Testis (tissue), 2 donors: ENCODE measurements at regions not wholly inside any gene's neighbourhood (a gene's known extent, or its start where the extent isn't known, plus 50 kb on each side); places are given as distances from the start of the nearest gene placed in this dataset.
A peak's percentile ranks its signal among the peaks of the same experiment; 100 is the strongest.

ENCODE experiments used
- DNase-seq: peaks from one replicate; pipeline ENCODE4 v3.0.0-alpha.2; 2019
- H3K27ac ChIP-seq, 2 donors: fragments of 200-600 bp; sonication (generic); one replicate each; pipeline ENCODE4 v1.5.1; 2019
- H3K27me3 ChIP-seq: fragments of 200-600 bp; sonication (generic); one replicate; pipeline ENCODE4 v1.5.1; 2019
- H3K36me3 ChIP-seq: fragments of 200-600 bp; sonication (generic); one replicate; pipeline ENCODE4 v1.5.1; 2017; ENCODE audit warnings: low read depth; ENCODE audit errors: missing control alignments
- H3K4me1 ChIP-seq: fragments of 200-600 bp; sonication (generic); one replicate; pipeline ENCODE4 v1.5.1; 2019
- H3K4me3 ChIP-seq, 2 donors: fragments of 200-600 bp; sonication (generic); one replicate each; pipeline ENCODE4 v1.5.1; 2017 to 2019
- H3K9me3 ChIP-seq: fragments of 200-600 bp; sonication (generic); one replicate; pipeline ENCODE4 v1.5.1; 2017
- POLR2A ChIP-seq: fragments of 450-650 bp; IDR thresholded peaks from one replicate; pipeline ENCODE4 v1.6.1; 2017; ENCODE audit warnings: antibody characterized with exemption, mild to moderate bottlenecking, moderate library complexity
- WGBS, 2 donors: methylation state at CpG; one replicate each; pipeline ENCODE4 v1.1.5; 2018; 5-methylcytosine and 5-hydroxymethylcytosine counted together
- intact Hi-C: fragments of 100-400 bp; cut with DNase I; formaldehyde crosslinking; loops from one replicate; pipeline ENCODE4 v1.15.1; 2023; ENCODE audit warnings: low total_unique reads
- TF ChIP-seq, protein P1 (sequence below), 3 experiments: fragments of 450-650 bp in 2 of 3; fragments of 200-600 bp in 1 of 3; sonication (generic) in 1 of 3; IDR thresholded peaks; one replicate each; pipeline ENCODE4 v1.5.1; 2016 to 2019; ENCODE audit warnings: antibody characterized with exemption in 3 of 3, mild to moderate bottlenecking in 2 of 3, moderate library complexity in 1 of 3

GRCh38 chr9:13388157-13388556 is 108.7 kb upstream of the MPDZ start:
- intact Hi-C loops: no loop called here
- 55 to 74% methylated on average over 1 of the region's 1 CpG for WGBS, 2 donors
- Histone ChIP-seq H3K36me3 (no peaks in the 10 kb centered on the region), H3K27ac (no peak overlapping the region), H3K27me3 (no peaks in the 10 kb centered on the region), H3K4me1 (no peaks in the 10 kb centered on the region), H3K9me3 (no peaks in the 10 kb centered on the region), H3K4me3 (no peak overlapping the region)
- DNase-seq: no peak
- TF ChIP-seq POLR2A: no peak
- TF ChIP-seq, protein P1, sequence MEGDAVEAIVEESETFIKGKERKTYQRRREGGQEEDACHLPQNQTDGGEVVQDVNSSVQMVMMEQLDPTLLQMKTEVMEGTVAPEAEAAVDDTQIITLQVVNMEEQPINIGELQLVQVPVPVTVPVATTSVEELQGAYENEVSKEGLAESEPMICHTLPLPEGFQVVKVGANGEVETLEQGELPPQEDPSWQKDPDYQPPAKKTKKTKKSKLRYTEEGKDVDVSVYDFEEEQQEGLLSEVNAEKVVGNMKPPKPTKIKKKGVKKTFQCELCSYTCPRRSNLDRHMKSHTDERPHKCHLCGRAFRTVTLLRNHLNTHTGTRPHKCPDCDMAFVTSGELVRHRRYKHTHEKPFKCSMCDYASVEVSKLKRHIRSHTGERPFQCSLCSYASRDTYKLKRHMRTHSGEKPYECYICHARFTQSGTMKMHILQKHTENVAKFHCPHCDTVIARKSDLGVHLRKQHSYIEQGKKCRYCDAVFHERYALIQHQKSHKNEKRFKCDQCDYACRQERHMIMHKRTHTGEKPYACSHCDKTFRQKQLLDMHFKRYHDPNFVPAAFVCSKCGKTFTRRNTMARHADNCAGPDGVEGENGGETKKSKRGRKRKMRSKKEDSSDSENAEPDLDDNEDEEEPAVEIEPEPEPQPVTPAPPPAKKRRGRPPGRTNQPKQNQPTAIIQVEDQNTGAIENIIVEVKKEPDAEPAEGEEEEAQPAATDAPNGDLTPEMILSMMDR (IDR thresholded peaks at IDR 0.05): no peak

- H3K9me3 ChIP-seq: no peaks in the 10 kb centered on the region
- no peaks in the 10 kb centered on the region for H3K27me3 ChIP-seq
- intact Hi-C loops: no loop called here
- DNase-seq: no peak
- H3K4me1 ChIP-seq: no peaks in the 10 kb centered on the region
- no peaks in the 10 kb centered on the region for H3K36me3 ChIP-seq
- no peak overlapping the region for H3K27ac ChIP-seq
- WGBS, 2 donors: 60 to 67% methylated on average over 3 of the region's 3 CpGs
- no peak overlapping the region for H3K4me3 ChIP-seq
- TF ChIP-seq, protein P1 (IDR thresholded peaks at IDR 0.05): no peak
These were observed 108.2 kb upstream of the MPDZ start for GRCh38 chr9:13387734-13388067.

GRCh38 chr9:13386935-13387733 is 107.6 kb upstream of the MPDZ start:
- Histone ChIP-seq H3K27me3 (no peaks in the 10 kb centered on the region), H3K4me1 (no peaks in the 10 kb centered on the region), H3K27ac (peak overlapping the region in 1 of 2 donors; percentile 36), H3K4me3 (no peak overlapping the region), H3K36me3 (no peaks in the 10 kb centered on the region), H3K9me3 (no peaks in the 10 kb centered on the region)
- intact Hi-C loops: no loop called here
- 56 to 65% methylated on average over 4 of the region's 4 CpGs for WGBS, 2 donors
- no peak for TF ChIP-seq POLR2A
- TF ChIP-seq, protein P1 (IDR thresholded peaks at IDR 0.05): no peak
- peak; percentile 26 for DNase-seq

DNA sequence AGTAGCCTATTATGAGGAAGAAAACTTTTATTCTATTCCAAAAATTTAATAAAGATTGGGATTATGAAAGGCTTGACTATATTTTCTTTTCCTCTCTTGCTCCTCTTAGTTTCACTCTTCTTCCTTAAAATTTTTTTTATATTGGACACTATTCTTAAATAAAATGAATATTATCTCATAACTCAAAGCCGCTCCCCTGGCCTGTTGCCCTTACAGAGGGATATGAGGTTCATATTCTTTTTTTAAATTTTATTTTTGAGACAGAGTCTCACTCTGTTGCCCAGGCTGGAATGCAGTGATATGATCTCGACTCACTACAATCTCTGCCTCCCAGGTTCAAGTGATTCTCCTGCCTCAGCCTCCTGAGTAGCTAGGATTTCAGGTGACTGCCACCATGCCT is 106.8 kb upstream of the MPDZ start:
- intact Hi-C loops: no loop called here
- 86 to 87% methylated on average over 2 of the region's 2 CpGs for WGBS, 2 donors
- TF ChIP-seq, protein P1 (IDR thresholded peaks at IDR 0.05): no peak
- no peak for TF ChIP-seq POLR2A
- Histone ChIP-seq H3K9me3 (no peaks in the 10 kb centered on the region), H3K27ac (no peak overlapping the region), H3K27me3 (no peaks in the 10 kb centered on the region), H3K4me3 (no peak overlapping the region), H3K36me3 (no peaks in the 10 kb centered on the region), H3K4me1 (no peaks in the 10 kb centered on the region)
- DNase-seq: no peak

DNA sequence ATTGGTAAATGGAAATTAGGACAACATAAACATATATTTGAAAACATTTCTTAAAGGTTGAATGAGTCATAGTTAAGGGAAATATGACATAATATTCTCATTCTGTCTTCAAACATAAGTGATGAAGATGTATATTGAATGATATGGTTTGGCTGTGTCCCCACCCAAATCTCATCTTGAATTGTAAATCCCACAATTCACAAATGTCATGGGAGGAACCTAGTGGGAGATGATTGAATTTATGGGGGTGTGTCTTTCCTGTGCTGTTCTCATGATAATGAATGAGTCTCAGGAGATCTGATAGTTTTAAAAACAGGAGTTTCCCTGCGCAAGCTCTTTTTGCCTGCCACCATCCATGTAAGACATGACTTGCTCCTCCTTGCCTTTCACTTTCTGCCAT is 104.4 kb upstream of the MPDZ start:
- TF ChIP-seq, protein P1 (IDR thresholded peaks at IDR 0.05): no peak
- no peak for TF ChIP-seq POLR2A
- Histone ChIP-seq H3K4me1 (no peaks in the 10 kb centered on the region), H3K4me3 (no peak overlapping the region), H3K27me3 (no peaks in the 10 kb centered on the region), H3K36me3 (no peaks in the 10 kb centered on the region), H3K27ac (no peak overlapping the region), H3K9me3 (no peaks in the 10 kb centered on the region)
- no peak for DNase-seq
- WGBS, 2 donors: 93 to 100% methylated on average over 1 of the region's 1 CpG
- intact Hi-C loops: no loop called here
